Nephron progenitor cell (in vitro differentiated cells): ENCODE measurements at regions not wholly inside any gene's neighbourhood (a gene's known extent, or its start where the extent isn't known, plus 50 kb on each side); places are given as distances from the start of the nearest gene placed in this dataset.

Source experiments
- DNase-seq: peaks from one replicate; pipeline ENCODE4 v3.0.0; 2021
- H3K27ac Mint-ChIP-seq: 2 replicates; pipeline ENCODE4 v1.8.0; 2021; ENCODE audit warnings: mild to moderate bottlenecking, moderate library complexity, mixed read lengths
- H3K27me3 Mint-ChIP-seq: 2 replicates; pipeline ENCODE4 v1.8.0; 2021; ENCODE audit warnings: mild to moderate bottlenecking, low read depth, mixed read lengths; ENCODE audit not compliant: poor library complexity
- H3K36me3 Mint-ChIP-seq: 2 replicates; pipeline ENCODE4 v1.8.0; 2021; ENCODE audit warnings: low read depth, mixed read lengths
- H3K4me1 Mint-ChIP-seq: 2 replicates; pipeline ENCODE4 v1.8.0; 2021; ENCODE audit warnings: mixed read lengths
- H3K4me3 Mint-ChIP-seq: 2 replicates; pipeline ENCODE4 v1.8.0; 2021; ENCODE audit warnings: mild to moderate bottlenecking, moderate library complexity, mixed read lengths
- H3K9me3 Mint-ChIP-seq: 2 replicates; pipeline ENCODE4 v1.8.0; 2021; ENCODE audit warnings: mild to moderate bottlenecking, moderate library complexity, mixed read lengths
- CTCF ChIP-seq: fragments of 200-600 bp; sonication (generic); IDR thresholded peaks from 2 replicates; pipeline ENCODE4 v1.5.0; 2021; ENCODE audit warnings: antibody characterized with exemption

GRCh38 chr10:130483691-130484467, 347.7 kb downstream of the GLRX3 start:
- Mint-ChIP-seq H3K4me3 (no peak overlapping the region), H3K27me3 (peaks cover 13% of the 10 kb centered on the region)

GRCh38 chr10:130484468-130485180, 348.4 kb downstream of the GLRX3 start:
- peaks cover 18% of the 10 kb centered on the region for H3K27me3 Mint-ChIP-seq
- no peaks in the 10 kb centered on the region for H3K9me3 Mint-ChIP-seq
- peaks cover 16% of the 10 kb centered on the region for H3K4me1 Mint-ChIP-seq

More at GRCh38 chr10:130483691-130484467, 347.7 kb downstream of the GLRX3 start:
- Mint-ChIP-seq H3K36me3 (no peaks in the 10 kb centered on the region), H3K9me3 (no peaks in the 10 kb centered on the region), H3K4me1 (peaks cover 12% of the 10 kb centered on the region), H3K27ac (no peak overlapping the region)
- DNase-seq = no peak
- no peak for TF ChIP-seq CTCF

GRCh38 chr10:130485236-130485957, 349.2 kb downstream of the GLRX3 start:
- peaks cover 24% of the 10 kb centered on the region for H3K4me1 Mint-ChIP-seq
- H3K4me3 Mint-ChIP-seq = no peak overlapping the region
- H3K27me3 Mint-ChIP-seq = peaks cover 18% of the 10 kb centered on the region
- H3K9me3 Mint-ChIP-seq = no peaks in the 10 kb centered on the region
- H3K36me3 Mint-ChIP-seq = no peaks in the 10 kb centered on the region
- no peak for TF ChIP-seq CTCF
- no peak for DNase-seq
- H3K27ac Mint-ChIP-seq = no peak overlapping the region

More at GRCh38 chr10:130484468-130485180, 348.4 kb downstream of the GLRX3 start:
- Mint-ChIP-seq H3K36me3 (no peaks in the 10 kb centered on the region), H3K4me3 (no peak overlapping the region), H3K27ac (no peak overlapping the region)
- TF ChIP-seq CTCF = no peak
- DNase-seq = no peak

- peaks cover 32% of the 10 kb centered on the region for H3K4me1 Mint-ChIP-seq
- no peaks in the 10 kb centered on the region for H3K9me3 Mint-ChIP-seq
- H3K27me3 Mint-ChIP-seq = peaks cover 18% of the 10 kb centered on the region
- no peaks in the 10 kb centered on the region for H3K36me3 Mint-ChIP-seq
- H3K27ac Mint-ChIP-seq = no peak overlapping the region
- no peak for DNase-seq
- no peak for TF ChIP-seq CTCF
- no peak overlapping the region for H3K4me3 Mint-ChIP-seq
These were observed 350.0 kb downstream of the GLRX3 start for GRCh38 chr10:130485958-130486895.

- DNase-seq = no peak
- no peak overlapping the region for H3K27ac Mint-ChIP-seq
- H3K4me3 Mint-ChIP-seq = no peak overlapping the region
- H3K9me3 Mint-ChIP-seq = no peaks in the 10 kb centered on the region
- peaks cover 36% of the 10 kb centered on the region for H3K4me1 Mint-ChIP-seq
- no peak for TF ChIP-seq CTCF
- peaks cover 18% of the 10 kb centered on the region for H3K27me3 Mint-ChIP-seq
- H3K36me3 Mint-ChIP-seq = no peaks in the 10 kb centered on the region
These were observed 350.7 kb downstream of the GLRX3 start for GRCh38 chr10:130486906-130487305.
